Stomach (tissue), 4 donors: ENCODE measurements at regions not wholly inside any gene's neighbourhood (a gene's known extent, or its start where the extent isn't known, plus 50 kb on each side); places are given as distances from the start of the nearest gene placed in this dataset.

ENCODE experiments used
- POLR2A ChIP-seq, 4 donors: fragments of 450-650 bp; IDR thresholded peaks; one replicate each; pipeline ENCODE4 v1.6.1; 2016; ENCODE audit warnings: antibody characterized with exemption in 4 of 4, control low read depth in 2 of 4, mild to moderate bottlenecking in 1 of 4, moderate library complexity in 1 of 4
- TF ChIP-seq, protein P1 (sequence below), 7 experiments: fragments of 450-650 bp in 4 of 7; fragments of 200-600 bp in 3 of 7; sonication (generic) in 3 of 7; IDR thresholded peaks; one replicate each; pipeline ENCODE4 v1.5.1; 2016 to 2019; ENCODE audit warnings: antibody characterized with exemption in 7 of 7, control low read depth in 2 of 7, mild to moderate bottlenecking in 1 of 7

DNA sequence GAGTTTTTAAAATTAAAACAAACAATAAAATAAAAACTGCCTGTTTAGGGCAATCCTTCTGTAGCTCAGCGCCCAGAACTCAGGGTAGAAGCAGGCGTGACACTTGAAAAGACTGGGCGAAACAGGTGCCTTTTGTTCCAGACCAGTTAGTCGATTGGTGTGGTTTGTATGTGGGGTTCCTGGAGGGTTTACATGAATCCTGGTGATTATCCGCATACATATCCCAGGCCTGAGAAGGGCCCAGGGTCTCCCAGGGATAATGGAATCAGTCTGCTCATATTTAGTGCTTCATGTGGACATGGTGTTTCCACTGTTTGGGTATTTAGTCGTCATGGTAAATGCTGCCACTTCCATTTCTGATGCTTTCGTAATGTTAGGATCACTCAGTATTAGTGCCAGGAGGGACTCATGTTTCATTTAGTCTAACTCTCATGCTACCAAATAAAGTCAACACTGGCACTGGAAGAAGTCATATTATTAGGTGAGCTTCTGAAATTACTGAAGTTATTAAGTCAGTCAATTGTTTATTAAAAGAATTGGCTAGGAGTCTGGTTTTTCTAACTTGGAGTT is 116.5 kb downstream of the SAMD5 start:
- TF ChIP-seq POLR2A (IDR thresholded peaks at IDR 0.05): no peak
- TF ChIP-seq, protein P1, sequence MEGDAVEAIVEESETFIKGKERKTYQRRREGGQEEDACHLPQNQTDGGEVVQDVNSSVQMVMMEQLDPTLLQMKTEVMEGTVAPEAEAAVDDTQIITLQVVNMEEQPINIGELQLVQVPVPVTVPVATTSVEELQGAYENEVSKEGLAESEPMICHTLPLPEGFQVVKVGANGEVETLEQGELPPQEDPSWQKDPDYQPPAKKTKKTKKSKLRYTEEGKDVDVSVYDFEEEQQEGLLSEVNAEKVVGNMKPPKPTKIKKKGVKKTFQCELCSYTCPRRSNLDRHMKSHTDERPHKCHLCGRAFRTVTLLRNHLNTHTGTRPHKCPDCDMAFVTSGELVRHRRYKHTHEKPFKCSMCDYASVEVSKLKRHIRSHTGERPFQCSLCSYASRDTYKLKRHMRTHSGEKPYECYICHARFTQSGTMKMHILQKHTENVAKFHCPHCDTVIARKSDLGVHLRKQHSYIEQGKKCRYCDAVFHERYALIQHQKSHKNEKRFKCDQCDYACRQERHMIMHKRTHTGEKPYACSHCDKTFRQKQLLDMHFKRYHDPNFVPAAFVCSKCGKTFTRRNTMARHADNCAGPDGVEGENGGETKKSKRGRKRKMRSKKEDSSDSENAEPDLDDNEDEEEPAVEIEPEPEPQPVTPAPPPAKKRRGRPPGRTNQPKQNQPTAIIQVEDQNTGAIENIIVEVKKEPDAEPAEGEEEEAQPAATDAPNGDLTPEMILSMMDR (IDR thresholded peaks at IDR 0.05): no peak
